Fibroblast of lung (primary cell): ENCODE measurements at regions not wholly inside any gene's neighbourhood (a gene's known extent, or its start where the extent isn't known, plus 50 kb on each side); places are given as distances from the start of the nearest gene placed in this dataset.

Experiments used
- DNase-seq, 2 donors: peaks; one replicate each; pipeline versions ENCODE4 v3.0.0 to v3.0.0-alpha.2; 2010; ENCODE audit warnings: low read depth in 2 of 2
- H2AFZ ChIP-seq: 2 replicates; pipeline ENCODE4 v1.5.1; 2012; ENCODE audit warnings: low read length, control low read depth, inconsistent platforms
- H3K27ac ChIP-seq: 2 replicates; pipeline ENCODE4 v1.5.1; 2011; ENCODE audit warnings: low read length, control low read depth; ENCODE audit not compliant: insufficient read depth
- H3K27me3 ChIP-seq: 2 replicates; pipeline ENCODE4 v1.5.1; 2011; ENCODE audit warnings: mild to moderate bottlenecking, low read length; ENCODE audit not compliant: control insufficient read depth, insufficient read depth
- H3K36me3 ChIP-seq: 2 replicates; pipeline ENCODE4 v1.5.1; 2011; ENCODE audit warnings: low read length; ENCODE audit not compliant: control insufficient read depth, insufficient read depth
- H3K4me1 ChIP-seq: 2 replicates; pipeline ENCODE4 v1.5.1; 2011; ENCODE audit warnings: low read length; ENCODE audit not compliant: control insufficient read depth, insufficient read depth; ENCODE audit errors: extremely low read depth
- H3K4me2 ChIP-seq: 2 replicates; pipeline ENCODE4 v1.5.1; 2011; ENCODE audit warnings: low read length, control low read depth; ENCODE audit not compliant: insufficient read depth; ENCODE audit errors: extremely low read depth
- H3K4me3 ChIP-seq, 4 experiments: fragments of 200-600 bp in 1 of 4; sonication (generic) in 1 of 4; replicated peaks in 1 of 4; 2 replicates each; pipeline ENCODE4 v1.5.1; 2011 to 2016; ENCODE audit warnings: low read length in 4 of 4, low read depth in 3 of 4, mild to moderate bottlenecking in 3 of 4, control low read depth in 2 of 4, inconsistent platforms in 1 of 4, mixed read lengths in 1 of 4; ENCODE audit not compliant: insufficient read depth in 1 of 4; ENCODE audit errors: control extremely low read depth in 1 of 4
- H3K79me2 ChIP-seq: 2 replicates; pipeline ENCODE4 v1.5.1; 2012; ENCODE audit warnings: mild to moderate bottlenecking, low read length, inconsistent platforms; ENCODE audit not compliant: control insufficient read depth, insufficient read depth
- H3K9ac ChIP-seq: 2 replicates; pipeline ENCODE4 v1.5.1; 2011; ENCODE audit warnings: mild to moderate bottlenecking, low read length, control low read depth; ENCODE audit not compliant: insufficient read depth
- H3K9me3 ChIP-seq: 2 replicates; pipeline ENCODE4 v1.5.1; 2012; ENCODE audit warnings: low read depth, low read length; ENCODE audit not compliant: control insufficient read depth, insufficient read depth
- H4K20me1 ChIP-seq: 2 replicates; pipeline ENCODE4 v1.5.1; 2011; ENCODE audit warnings: low read length; ENCODE audit not compliant: control insufficient read depth, insufficient read depth; ENCODE audit errors: extremely low read depth
- EZH2 ChIP-seq: IDR thresholded peaks from 2 replicates; pipeline ENCODE4 v1.5.1; 2012; ENCODE audit warnings: low read length, control low read depth, mild to moderate bottlenecking; ENCODE audit errors: missing control alignments
- TF ChIP-seq, protein P1 (sequence below), 2 donors: IDR thresholded peaks in 1 of 2; conservative IDR thresholded peaks in 1 of 2; 1 replicate in 1 of 2; 2 replicates in 1 of 2; pipeline ENCODE4 v1.5.1; 2011 to 2012; ENCODE audit warnings: low read length in 2 of 2, control low read depth in 1 of 2, inconsistent platforms in 1 of 2, low read depth in 1 of 2, mild to moderate bottlenecking in 1 of 2

DNA sequence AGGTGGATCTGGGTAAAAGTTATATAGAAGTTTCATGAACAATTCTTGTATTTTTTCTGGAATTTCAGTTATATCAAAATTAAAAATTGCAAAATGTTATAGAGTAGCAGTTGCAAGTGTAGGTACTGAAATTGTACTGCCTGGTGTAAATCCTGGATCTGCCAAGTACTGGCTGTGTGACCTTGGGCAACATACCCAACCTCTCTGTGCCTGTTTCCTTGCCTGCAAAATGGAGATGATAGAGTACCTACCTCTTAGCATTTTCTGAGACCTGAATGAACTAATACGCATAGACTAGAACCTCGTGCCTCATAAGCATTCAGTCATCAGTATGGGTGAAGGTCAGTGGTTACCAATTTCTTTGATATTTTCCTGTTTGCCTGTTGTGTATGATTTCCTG, 290.0 kb upstream of the KAZN start:
- TF ChIP-seq, protein P1, sequence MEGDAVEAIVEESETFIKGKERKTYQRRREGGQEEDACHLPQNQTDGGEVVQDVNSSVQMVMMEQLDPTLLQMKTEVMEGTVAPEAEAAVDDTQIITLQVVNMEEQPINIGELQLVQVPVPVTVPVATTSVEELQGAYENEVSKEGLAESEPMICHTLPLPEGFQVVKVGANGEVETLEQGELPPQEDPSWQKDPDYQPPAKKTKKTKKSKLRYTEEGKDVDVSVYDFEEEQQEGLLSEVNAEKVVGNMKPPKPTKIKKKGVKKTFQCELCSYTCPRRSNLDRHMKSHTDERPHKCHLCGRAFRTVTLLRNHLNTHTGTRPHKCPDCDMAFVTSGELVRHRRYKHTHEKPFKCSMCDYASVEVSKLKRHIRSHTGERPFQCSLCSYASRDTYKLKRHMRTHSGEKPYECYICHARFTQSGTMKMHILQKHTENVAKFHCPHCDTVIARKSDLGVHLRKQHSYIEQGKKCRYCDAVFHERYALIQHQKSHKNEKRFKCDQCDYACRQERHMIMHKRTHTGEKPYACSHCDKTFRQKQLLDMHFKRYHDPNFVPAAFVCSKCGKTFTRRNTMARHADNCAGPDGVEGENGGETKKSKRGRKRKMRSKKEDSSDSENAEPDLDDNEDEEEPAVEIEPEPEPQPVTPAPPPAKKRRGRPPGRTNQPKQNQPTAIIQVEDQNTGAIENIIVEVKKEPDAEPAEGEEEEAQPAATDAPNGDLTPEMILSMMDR (conservative IDR thresholded peaks at IDR 0.05 in 1 of 2, IDR thresholded peaks at IDR 0.05 in 1 of 2; ENCODE audit: low read depth in 1 of 2, low read length in 2 of 2): no peak
- no peak for TF ChIP-seq EZH2
- no peaks in the 10 kb centered on the region for H3K9me3 ChIP-seq
- no peak overlapping the region for H3K4me3 ChIP-seq
- no peak for DNase-seq
- no peaks in the 10 kb centered on the region for H3K36me3 ChIP-seq
- H4K20me1 ChIP-seq: no peaks in the 10 kb centered on the region
- no peak overlapping the region for H3K27ac ChIP-seq
- H3K27me3 ChIP-seq: no peaks in the 10 kb centered on the region
- no peak overlapping the region for H3K4me2 ChIP-seq
- H3K79me2 ChIP-seq: no peaks in the 10 kb centered on the region
- no peak overlapping the region for H3K9ac ChIP-seq
- H3K4me1 ChIP-seq: no peaks in the 10 kb centered on the region
- H2AFZ ChIP-seq: no peak overlapping the region

DNA sequence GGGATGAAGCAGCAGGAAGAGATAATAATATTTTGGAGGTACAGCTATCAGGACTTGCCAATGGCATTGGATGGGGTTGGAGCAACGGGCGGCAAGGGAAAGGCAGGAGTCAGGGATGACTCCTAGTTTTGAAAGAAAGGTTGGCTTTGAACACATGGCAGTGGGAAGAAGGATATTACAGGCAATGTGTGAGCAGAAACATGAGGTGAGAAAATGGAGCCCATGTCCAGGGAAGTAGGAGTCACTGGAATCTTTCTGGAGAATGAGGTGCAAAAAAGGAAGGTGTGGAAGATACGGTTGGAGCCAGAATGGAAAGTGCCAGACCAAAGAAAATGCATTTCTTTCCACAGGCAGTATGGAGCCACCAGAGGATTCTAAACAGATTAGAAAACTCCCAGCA, 288.5 kb upstream of the KAZN start:
- DNase-seq: no peak
- no peaks in the 10 kb centered on the region for H3K4me1 ChIP-seq

DNA sequence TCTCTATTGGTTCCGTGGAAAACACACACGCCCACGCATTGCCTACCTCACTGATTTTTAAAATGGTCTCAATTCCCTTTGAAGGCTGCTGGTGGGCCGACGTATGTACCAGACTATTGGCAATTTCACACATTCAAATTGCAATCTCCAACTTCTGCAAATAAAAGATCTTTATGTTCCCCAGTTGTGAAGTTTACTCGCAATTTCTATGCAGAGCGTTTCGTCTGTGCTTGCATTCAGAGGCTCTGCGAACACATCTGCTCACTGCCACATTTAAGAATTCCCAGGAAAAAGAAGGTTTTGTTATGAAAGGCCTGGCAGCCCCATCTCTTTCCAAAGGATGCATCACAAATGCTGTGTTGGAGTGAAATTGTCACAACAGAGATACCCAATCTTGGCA, 288.0 kb upstream of the KAZN start:
- no peak for TF ChIP-seq EZH2
- TF ChIP-seq, protein P1 (conservative IDR thresholded peaks at IDR 0.05 in 1 of 2, IDR thresholded peaks at IDR 0.05 in 1 of 2; ENCODE audit: low read depth in 1 of 2, low read length in 2 of 2): no peak
- no peaks in the 10 kb centered on the region for H3K27me3 ChIP-seq
- H3K4me2 ChIP-seq: no peak overlapping the region
- no peaks in the 10 kb centered on the region for H3K79me2 ChIP-seq
- H3K9ac ChIP-seq: no peak overlapping the region
- no peaks in the 10 kb centered on the region for H4K20me1 ChIP-seq
- no peaks in the 10 kb centered on the region for H3K4me1 ChIP-seq
- no peaks in the 10 kb centered on the region for H3K36me3 ChIP-seq
- no peaks in the 10 kb centered on the region for H3K9me3 ChIP-seq
- no peak overlapping the region for H2AFZ ChIP-seq
- no peak for DNase-seq
- H3K27ac ChIP-seq: no peak overlapping the region
- no peak overlapping the region for H3K4me3 ChIP-seq

More for the DNA sequence above, 288.5 kb upstream of the KAZN start:
- no peak overlapping the region for H3K4me2 ChIP-seq
- no peaks in the 10 kb centered on the region for H3K9me3 ChIP-seq
- TF ChIP-seq, protein P1 (conservative IDR thresholded peaks at IDR 0.05 in 1 of 2, IDR thresholded peaks at IDR 0.05 in 1 of 2; ENCODE audit: low read depth in 1 of 2, low read length in 2 of 2): no peak
- no peak for TF ChIP-seq EZH2
- no peak overlapping the region for H3K4me3 ChIP-seq
- no peaks in the 10 kb centered on the region for H4K20me1 ChIP-seq
- H3K9ac ChIP-seq: no peak overlapping the region
- no peak overlapping the region for H2AFZ ChIP-seq
- no peaks in the 10 kb centered on the region for H3K79me2 ChIP-seq
- no peaks in the 10 kb centered on the region for H3K36me3 ChIP-seq
- H3K27me3 ChIP-seq: no peaks in the 10 kb centered on the region
- H3K27ac ChIP-seq: no peak overlapping the region
